LNCAP (cell line): ENCODE measurements at regions not wholly inside any gene's neighbourhood (a gene's known extent, or its start where the extent isn't known, plus 50 kb on each side); places are given as distances from the start of the nearest gene placed in this dataset.

Experiments used
- CTCF ChIP-seq: fragments of 450-650 bp; IDR thresholded peaks from 2 replicates; pipeline ENCODE4 v1.5.1; 2017; ENCODE audit warnings: mild to moderate bottlenecking

- TF ChIP-seq CTCF: no peak
These were observed 204.8 kb upstream of the VCX start for GRCh38 chrX:7638078-7638710.

- TF ChIP-seq CTCF: no peak
These were observed 205.9 kb upstream of the VCX start for GRCh38 chrX:7637066-7637465.

- TF ChIP-seq CTCF: no peak
These were observed 207.4 kb upstream of the VCX start for GRCh38 chrX:7635604-7636003.

- TF ChIP-seq CTCF: no peak
These were observed 222.4 kb upstream of the VCX start for GRCh38 chrX:7620560-7620959.

GRCh38 chrX:7617994-7618393 is 225.0 kb upstream of the VCX start:
- TF ChIP-seq CTCF: no peak

- TF ChIP-seq CTCF: no peak
These were observed 228.4 kb upstream of the VCX start for GRCh38 chrX:7614616-7615015.

GRCh38 chrX:7606039-7606652 is 236.8 kb upstream of the VCX start:
- TF ChIP-seq CTCF: no peak

GRCh38 chrX:7603387-7603786 is 239.6 kb upstream of the VCX start:
- no peak for TF ChIP-seq CTCF
